K562 (cell line): ENCODE measurements at regions not wholly inside any gene's neighbourhood (a gene's known extent, or its start where the extent isn't known, plus 50 kb on each side); places are given as distances from the start of the nearest gene placed in this dataset.

Experiments
- ATAC-seq: fragments of 200-7000 bp; cut with Tn5 transposase; 3 replicates; pipeline ENCODE4 v1.9.1; 2020; ENCODE audit warnings: moderate library complexity
- BruUV-seq: library from RNA; stranded (reverse); fragments of 400-500 nt; replicated peaks from 2 replicates; lab custom pipeline; 2021; lab: Mats Ljungman, UMichigan
- CTCF ChIA-PET: fragments of 300-600 bp; formaldehyde crosslinking; extraction: SDS; loops from one replicate; lab custom pipeline; 2021; ENCODE audit warnings: low intra/inter-chr PET ratio; lab: Yijun Ruan, JAX
- POLR2A ChIA-PET: fragments of 300-600, 350-650 bp; sonication (Branson Sonifier 250); formaldehyde crosslinking; extraction: SDS; loops from one replicate; lab custom pipeline; 2021; ENCODE audit warnings: antibody characterized with exemption, inconsistent platforms; lab: Yijun Ruan, JAX
- DNase-seq, 4 experiments: peaks; one replicate each; pipeline versions ENCODE4 v3.0.0 to v3.0.0-alpha.2; 2011 to 2018; ENCODE audit warnings: low spot score in 3 of 4, mixed read lengths in 3 of 4; ENCODE audit errors: extremely low read depth in 1 of 4
- FAIRE-seq: peaks from 2 replicates; lab custom pipeline; 2011; peaks lifted over from hg19 to GRCh38; lab: Jason Lieb, UNC
- H2AFZ ChIP-seq: 2 replicates; pipeline ENCODE4 v1.6.0; 2011; ENCODE audit warnings: low read depth, low read length, control low read depth, inconsistent platforms
- H3K27ac ChIP-seq: fragments of 200-600 bp; 3 replicates; pipeline ENCODE4 v1.8.0; 2011; ENCODE audit warnings: low read depth, mild to moderate bottlenecking, control low read depth, inconsistent platforms, low read length, moderate library complexity, mixed read lengths; ENCODE audit errors: extremely low read depth
- H3K27me3 ChIP-seq, 2 experiments: fragments of 300-600 bp in 1 of 2; 2 replicates in 1 of 2; 3 replicates in 1 of 2; pipeline versions ENCODE4 v1.6.0 to v1.8.0; 2011; ENCODE audit warnings: inconsistent platforms in 2 of 2, low read length in 2 of 2, mild to moderate bottlenecking in 1 of 2, mixed read lengths in 1 of 2, moderate library complexity in 1 of 2; ENCODE audit not compliant: control insufficient read depth in 2 of 2, insufficient read depth in 2 of 2
- H3K36me3 ChIP-seq: fragments of 300-600 bp; 3 replicates; pipeline ENCODE4 v1.8.0; 2011; ENCODE audit warnings: mild to moderate bottlenecking, low read length, inconsistent platforms; ENCODE audit not compliant: control insufficient read depth, insufficient read depth
- H3K4me1 ChIP-seq, 2 experiments: fragments of 200-600 bp in 1 of 2; replicated peaks in 1 of 2; 2 replicates in 1 of 2; 3 replicates in 1 of 2; pipeline versions ENCODE4 v1.5.1 to v1.8.0; 2011; ENCODE audit warnings: inconsistent platforms in 2 of 2, low read length in 2 of 2, mild to moderate bottlenecking in 1 of 2, mixed read lengths in 1 of 2, moderate library complexity in 1 of 2; ENCODE audit not compliant: control insufficient read depth in 2 of 2, insufficient read depth in 2 of 2
- H3K4me2 ChIP-seq: 2 replicates; pipeline ENCODE4 v1.6.1; 2011; ENCODE audit warnings: low read length, control low read depth, inconsistent platforms, mixed read lengths; ENCODE audit not compliant: insufficient read depth
- H3K4me3 ChIP-seq: fragments of 200-600 bp; sonication (generic), shearing (Covaris generic); 2 replicates; pipeline ENCODE4 v1.5.1; 2016; ENCODE audit warnings: control low read depth, inconsistent platforms
- H3K79me2 ChIP-seq: fragments of 200-600 bp; 3 replicates; pipeline ENCODE4 v1.8.0; 2011; ENCODE audit warnings: low read length, inconsistent platforms; ENCODE audit not compliant: control insufficient read depth, insufficient read depth
- H3K9ac ChIP-seq, 2 experiments: 2 replicates each; pipeline versions ENCODE4 v1.6.0 to v1.6.1; 2011; ENCODE audit warnings: low read depth in 2 of 2, low read length in 2 of 2, control low read depth in 1 of 2, inconsistent platforms in 1 of 2, mild to moderate bottlenecking in 1 of 2, mixed read lengths in 1 of 2; ENCODE audit not compliant: insufficient read depth in 1 of 2
- H3K9me1 ChIP-seq: one replicate; pipeline ENCODE4 v1.6.0; 2011; ENCODE audit warnings: inconsistent platforms, mild to moderate bottlenecking, low read length, moderate library complexity; ENCODE audit not compliant: control insufficient read depth, insufficient read depth
- H3K9me3 ChIP-seq: replicated peaks from 2 replicates; pipeline ENCODE4 v1.5.1; 2011; ENCODE audit warnings: low read depth, low read length, inconsistent platforms; ENCODE audit not compliant: control insufficient read depth, insufficient read depth
- H4K20me1 ChIP-seq: replicated peaks from 2 replicates; pipeline ENCODE4 v1.6.1; 2011; ENCODE audit warnings: low read length, inconsistent platforms, mixed read lengths; ENCODE audit not compliant: control insufficient read depth, insufficient read depth
- GATAD2B ChIP-seq: fragments of 450-650 bp; IDR thresholded peaks from 2 replicates; pipeline ENCODE4 v1.6.1; 2017; ENCODE audit warnings: mild to moderate bottlenecking, borderline replicate concordance
- MYNN ChIP-seq, 2 experiments: sonication (generic); formaldehyde crosslinking in 1 of 2; IDR thresholded peaks; 2 replicates each; pipeline versions ENCODE4 v1.5.0 to v1.6.1; 2016 to 2020; ENCODE audit warnings: antibody characterized with exemption in 1 of 2, missing genetic modification reagents in 1 of 2
- NCOA2 ChIP-seq, 2 experiments: fragments of 450-650 bp; IDR thresholded peaks; 2 replicates each; pipeline ENCODE4 v1.6.1; 2018; ENCODE audit warnings: mild to moderate bottlenecking in 2 of 2, moderate library complexity in 1 of 2; ENCODE audit not compliant: partially characterized antibody in 2 of 2
- NFIC ChIP-seq: fragments of 450-650 bp; IDR thresholded peaks from 2 replicates; pipeline ENCODE4 v1.6.1; 2017; ENCODE audit warnings: mild to moderate bottlenecking, inconsistent platforms
- NFYB ChIP-seq: IDR thresholded peaks from 2 replicates; pipeline ENCODE4 v1.6.1; 2011; ENCODE audit warnings: mild to moderate bottlenecking, moderate library complexity; ENCODE audit not compliant: insufficient read length; ENCODE audit errors: extremely low read depth
- RBM34 ChIP-seq: fragments of 200-400 bp; formaldehyde crosslinking; IDR thresholded peaks from 2 replicates; pipeline ENCODE4 v1.6.1; 2018; ENCODE audit warnings: low read length, borderline replicate concordance; ENCODE audit not compliant: insufficient read depth
- SIX5 ChIP-seq, 2 experiments: IDR thresholded peaks; 2 replicates each; pipeline ENCODE4 v1.6.1; 2011; ENCODE audit warnings: low read length in 2 of 2, borderline replicate concordance in 1 of 2, low read depth in 1 of 2, mild to moderate bottlenecking in 1 of 2, moderate library complexity in 1 of 2; ENCODE audit not compliant: insufficient read depth in 1 of 2
- TAF7 ChIP-seq: fragments of 450-650 bp; IDR thresholded peaks from 2 replicates; pipeline ENCODE4 v1.6.1; 2016; ENCODE audit warnings: missing genetic modification characterization, missing compliant biosample characterization
- U2AF2 ChIP-seq: fragments of 200-400 bp; formaldehyde crosslinking; optimal IDR thresholded peaks from 2 replicates; pipeline ENCODE3; 2017; ENCODE audit warnings: low read depth, mild to moderate bottlenecking, low read length
- ZNF780A ChIP-seq: fragments of 250-450 bp; sonication (Bioruptor Pico); IDR thresholded peaks from 2 replicates; pipeline ENCODE4 v1.5.0; 2021; ENCODE audit warnings: mild to moderate bottlenecking
- WGBS: fragments of 100-300 bp; shearing (Covaris generic); methylation state at CpG from one replicate; pipeline ENCODE4 v1.1.6; 2016; ENCODE audit warnings: low coverage, mixed read lengths; ENCODE audit not compliant: insufficient coverage; ENCODE audit errors: missing lambda C conversion rate; 5-methylcytosine and 5-hydroxymethylcytosine counted together
- in situ Hi-C: fragments of 300-500 bp; cut with MboI; formaldehyde crosslinking; loops from 4 replicates; pipeline ENCODE4 v1.15.0; 2018; ENCODE audit warnings: inconsistent platforms, mixed read lengths
- intact Hi-C: fragments of 100-400 bp; cut with micrococcal nuclease; formaldehyde crosslinking; loops from 2 replicates; pipeline ENCODE4 v1.14.2; 2022
- TF ChIP-seq, protein P1 (sequence below): conservative IDR thresholded peaks from 2 replicates; pipeline ENCODE4 v1.6.1; 2011; ENCODE audit warnings: low read depth, mild to moderate bottlenecking, low read length; ENCODE audit not compliant: control insufficient read depth
- TF ChIP-seq, protein P2 (sequence below): fragments of 450-650 bp; IDR thresholded peaks from one replicate; pipeline ENCODE4 v1.6.1; 2018; ENCODE audit warnings: mild to moderate bottlenecking, moderate library complexity; ENCODE audit not compliant: partially characterized antibody
- TF ChIP-seq, protein P3 (sequence below): fragments of 250-450 bp; sonication (Bioruptor Pico); IDR thresholded peaks from 2 replicates; pipeline ENCODE4 v1.8.0; 2021; ENCODE audit warnings: mild to moderate bottlenecking, moderate library complexity

DNA sequence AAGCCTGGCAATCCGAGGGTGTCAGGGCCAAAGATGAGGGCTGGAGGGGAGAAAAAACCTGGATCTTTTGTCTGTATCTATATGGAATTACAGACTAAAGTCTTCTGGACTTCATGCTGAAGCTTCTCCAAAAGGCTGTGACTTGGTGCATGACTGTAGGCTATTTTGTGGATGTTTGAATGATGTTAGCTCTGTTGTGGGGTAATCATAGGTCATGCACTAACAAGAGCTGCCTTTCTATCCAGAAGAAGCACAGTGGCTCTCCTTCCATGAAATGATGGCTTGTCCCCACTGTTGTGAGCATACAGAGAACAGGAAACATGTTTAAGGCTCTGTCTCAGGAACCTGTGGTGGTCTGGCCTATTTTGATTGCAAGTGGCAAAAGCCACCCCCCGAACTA lies 263.3 kb upstream of the PLET1 start:
- CTCF ChIA-PET = no interaction called here
- no peak for FAIRE-seq

More for the DNA sequence above, 263.3 kb upstream of the PLET1 start:
- ATAC-seq (no peak), DNase-seq (no peak)
- TF ChIP-seq, protein P1, sequence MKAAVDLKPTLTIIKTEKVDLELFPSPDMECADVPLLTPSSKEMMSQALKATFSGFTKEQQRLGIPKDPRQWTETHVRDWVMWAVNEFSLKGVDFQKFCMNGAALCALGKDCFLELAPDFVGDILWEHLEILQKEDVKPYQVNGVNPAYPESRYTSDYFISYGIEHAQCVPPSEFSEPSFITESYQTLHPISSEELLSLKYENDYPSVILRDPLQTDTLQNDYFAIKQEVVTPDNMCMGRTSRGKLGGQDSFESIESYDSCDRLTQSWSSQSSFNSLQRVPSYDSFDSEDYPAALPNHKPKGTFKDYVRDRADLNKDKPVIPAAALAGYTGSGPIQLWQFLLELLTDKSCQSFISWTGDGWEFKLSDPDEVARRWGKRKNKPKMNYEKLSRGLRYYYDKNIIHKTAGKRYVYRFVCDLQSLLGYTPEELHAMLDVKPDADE = no peak
- TF ChIP-seq GATAD2B (no peak), U2AF2 (no peak), NFYB (no peak), NCOA2 (IDR thresholded peaks at IDR 0.05; ENCODE audit: partially characterized antibody in 2 of 2) (no peak), RBM34 (no peak), ZNF780A (CRISPR knock-in tag) (no peak), TAF7 (tag) (no peak), MYNN (IDR thresholded peaks at IDR 0.05) (no peak), MYNN (CRISPR knock-in tag; IDR thresholded peaks at IDR 0.05) (no peak), SIX5 (IDR thresholded peaks at IDR 0.05; ENCODE audit: borderline replicate concordance in 1 of 2, insufficient read depth in 1 of 2, low read depth in 1 of 2, low read length in 2 of 2) (no peak), NFIC (no peak)
- TF ChIP-seq, protein P2, sequence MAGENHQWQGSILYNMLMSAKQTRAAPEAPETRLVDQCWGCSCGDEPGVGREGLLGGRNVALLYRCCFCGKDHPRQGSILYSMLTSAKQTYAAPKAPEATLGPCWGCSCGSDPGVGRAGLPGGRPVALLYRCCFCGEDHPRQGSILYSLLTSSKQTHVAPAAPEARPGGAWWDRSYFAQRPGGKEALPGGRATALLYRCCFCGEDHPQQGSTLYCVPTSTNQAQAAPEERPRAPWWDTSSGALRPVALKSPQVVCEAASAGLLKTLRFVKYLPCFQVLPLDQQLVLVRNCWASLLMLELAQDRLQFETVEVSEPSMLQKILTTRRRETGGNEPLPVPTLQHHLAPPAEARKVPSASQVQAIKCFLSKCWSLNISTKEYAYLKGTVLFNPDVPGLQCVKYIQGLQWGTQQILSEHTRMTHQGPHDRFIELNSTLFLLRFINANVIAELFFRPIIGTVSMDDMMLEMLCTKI = no peak
- TF ChIP-seq, protein P3, sequence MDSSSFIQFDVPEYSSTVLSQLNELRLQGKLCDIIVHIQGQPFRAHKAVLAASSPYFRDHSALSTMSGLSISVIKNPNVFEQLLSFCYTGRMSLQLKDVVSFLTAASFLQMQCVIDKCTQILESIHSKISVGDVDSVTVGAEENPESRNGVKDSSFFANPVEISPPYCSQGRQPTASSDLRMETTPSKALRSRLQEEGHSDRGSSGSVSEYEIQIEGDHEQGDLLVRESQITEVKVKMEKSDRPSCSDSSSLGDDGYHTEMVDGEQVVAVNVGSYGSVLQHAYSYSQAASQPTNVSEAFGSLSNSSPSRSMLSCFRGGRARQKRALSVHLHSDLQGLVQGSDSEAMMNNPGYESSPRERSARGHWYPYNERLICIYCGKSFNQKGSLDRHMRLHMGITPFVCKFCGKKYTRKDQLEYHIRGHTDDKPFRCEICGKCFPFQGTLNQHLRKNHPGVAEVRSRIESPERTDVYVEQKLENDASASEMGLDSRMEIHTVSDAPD (CRISPR knock-in tag) = no peak
- Histone ChIP-seq H3K27me3 (peaks cover 0 to 21% of the 10 kb centered on the region in 2 experiments; a peak in 2 of 5 replicates), H3K9ac (no peak overlapping the region), H3K4me3 (no peak overlapping the region), H2AFZ (no peak overlapping the region), H3K27ac (no peak overlapping the region), H4K20me1 (no peaks in the 10 kb centered on the region), H3K4me2 (no peak overlapping the region), H3K4me1 (no peaks in the 10 kb centered on the region), H3K36me3 (no peaks in the 10 kb centered on the region), H3K79me2 (no peaks in the 10 kb centered on the region), H3K9me3 (no peaks in the 10 kb centered on the region), H3K9me1 (no peaks in the 10 kb centered on the region)
- intact Hi-C loops = no loop called here
- WGBS = 0% methylated on average over 2 of the region's 2 CpGs
- no TSS peak for BruUV-seq
- POLR2A ChIA-PET = no interaction called here
- in situ Hi-C loops = no loop called here
